H1 (cell line): ENCODE measurements at regions not wholly inside any gene's neighbourhood (a gene's known extent, or its start where the extent isn't known, plus 50 kb on each side); places are given as distances from the start of the nearest gene placed in this dataset.

ENCODE experiments used
- CREB1 ChIP-seq: IDR thresholded peaks from 2 replicates; pipeline ENCODE4 v1.6.1; 2012; ENCODE audit warnings: inconsistent platforms
- EP300 ChIP-seq, 2 experiments: IDR thresholded peaks; 1 replicate in 1 of 2; 2 replicates in 1 of 2; pipeline ENCODE4 v1.6.1; 2011 to 2012; ENCODE audit warnings: low read depth in 2 of 2, low read length in 2 of 2, mild to moderate bottlenecking in 2 of 2, borderline replicate concordance in 1 of 2, inconsistent platforms in 1 of 2, moderate library complexity in 1 of 2
- PHF8 ChIP-seq: fragments of 200-600 bp; sonication (generic); conservative IDR thresholded peaks from 2 replicates; pipeline ENCODE4 v1.7.1; 2012; ENCODE audit warnings: low read depth, mild to moderate bottlenecking, inconsistent platforms, low read length, moderate library complexity
- RNF2 ChIP-seq: fragments of 200-900, 300-1000 bp; sonication (generic); IDR thresholded peaks from 2 replicates; pipeline ENCODE4 v1.7.1; 2016; ENCODE audit warnings: borderline replicate concordance, low read depth, mild to moderate bottlenecking, antibody characterized with exemption, low read length; ENCODE audit not compliant: poor library complexity, severe bottlenecking; ENCODE audit errors: missing control alignments
- SIN3A ChIP-seq, 2 experiments: IDR thresholded peaks in 1 of 2; conservative IDR thresholded peaks in 1 of 2; 2 replicates each; pipeline ENCODE4 v1.6.1; 2011 to 2012; ENCODE audit warnings: low read length in 2 of 2, improper control_type of control experiment in 1 of 2, low read depth in 1 of 2, mild to moderate bottlenecking in 1 of 2
- TF ChIP-seq, protein P1 (sequence below): fragments of 300-600 bp; sonication (generic); IDR thresholded peaks from 2 replicates; pipeline ENCODE4 v1.7.1; 2012; ENCODE audit warnings: low read length, moderate library complexity, mild to moderate bottlenecking, inconsistent platforms; ENCODE audit not compliant: insufficient replicate concordance

- TF ChIP-seq, protein P1, sequence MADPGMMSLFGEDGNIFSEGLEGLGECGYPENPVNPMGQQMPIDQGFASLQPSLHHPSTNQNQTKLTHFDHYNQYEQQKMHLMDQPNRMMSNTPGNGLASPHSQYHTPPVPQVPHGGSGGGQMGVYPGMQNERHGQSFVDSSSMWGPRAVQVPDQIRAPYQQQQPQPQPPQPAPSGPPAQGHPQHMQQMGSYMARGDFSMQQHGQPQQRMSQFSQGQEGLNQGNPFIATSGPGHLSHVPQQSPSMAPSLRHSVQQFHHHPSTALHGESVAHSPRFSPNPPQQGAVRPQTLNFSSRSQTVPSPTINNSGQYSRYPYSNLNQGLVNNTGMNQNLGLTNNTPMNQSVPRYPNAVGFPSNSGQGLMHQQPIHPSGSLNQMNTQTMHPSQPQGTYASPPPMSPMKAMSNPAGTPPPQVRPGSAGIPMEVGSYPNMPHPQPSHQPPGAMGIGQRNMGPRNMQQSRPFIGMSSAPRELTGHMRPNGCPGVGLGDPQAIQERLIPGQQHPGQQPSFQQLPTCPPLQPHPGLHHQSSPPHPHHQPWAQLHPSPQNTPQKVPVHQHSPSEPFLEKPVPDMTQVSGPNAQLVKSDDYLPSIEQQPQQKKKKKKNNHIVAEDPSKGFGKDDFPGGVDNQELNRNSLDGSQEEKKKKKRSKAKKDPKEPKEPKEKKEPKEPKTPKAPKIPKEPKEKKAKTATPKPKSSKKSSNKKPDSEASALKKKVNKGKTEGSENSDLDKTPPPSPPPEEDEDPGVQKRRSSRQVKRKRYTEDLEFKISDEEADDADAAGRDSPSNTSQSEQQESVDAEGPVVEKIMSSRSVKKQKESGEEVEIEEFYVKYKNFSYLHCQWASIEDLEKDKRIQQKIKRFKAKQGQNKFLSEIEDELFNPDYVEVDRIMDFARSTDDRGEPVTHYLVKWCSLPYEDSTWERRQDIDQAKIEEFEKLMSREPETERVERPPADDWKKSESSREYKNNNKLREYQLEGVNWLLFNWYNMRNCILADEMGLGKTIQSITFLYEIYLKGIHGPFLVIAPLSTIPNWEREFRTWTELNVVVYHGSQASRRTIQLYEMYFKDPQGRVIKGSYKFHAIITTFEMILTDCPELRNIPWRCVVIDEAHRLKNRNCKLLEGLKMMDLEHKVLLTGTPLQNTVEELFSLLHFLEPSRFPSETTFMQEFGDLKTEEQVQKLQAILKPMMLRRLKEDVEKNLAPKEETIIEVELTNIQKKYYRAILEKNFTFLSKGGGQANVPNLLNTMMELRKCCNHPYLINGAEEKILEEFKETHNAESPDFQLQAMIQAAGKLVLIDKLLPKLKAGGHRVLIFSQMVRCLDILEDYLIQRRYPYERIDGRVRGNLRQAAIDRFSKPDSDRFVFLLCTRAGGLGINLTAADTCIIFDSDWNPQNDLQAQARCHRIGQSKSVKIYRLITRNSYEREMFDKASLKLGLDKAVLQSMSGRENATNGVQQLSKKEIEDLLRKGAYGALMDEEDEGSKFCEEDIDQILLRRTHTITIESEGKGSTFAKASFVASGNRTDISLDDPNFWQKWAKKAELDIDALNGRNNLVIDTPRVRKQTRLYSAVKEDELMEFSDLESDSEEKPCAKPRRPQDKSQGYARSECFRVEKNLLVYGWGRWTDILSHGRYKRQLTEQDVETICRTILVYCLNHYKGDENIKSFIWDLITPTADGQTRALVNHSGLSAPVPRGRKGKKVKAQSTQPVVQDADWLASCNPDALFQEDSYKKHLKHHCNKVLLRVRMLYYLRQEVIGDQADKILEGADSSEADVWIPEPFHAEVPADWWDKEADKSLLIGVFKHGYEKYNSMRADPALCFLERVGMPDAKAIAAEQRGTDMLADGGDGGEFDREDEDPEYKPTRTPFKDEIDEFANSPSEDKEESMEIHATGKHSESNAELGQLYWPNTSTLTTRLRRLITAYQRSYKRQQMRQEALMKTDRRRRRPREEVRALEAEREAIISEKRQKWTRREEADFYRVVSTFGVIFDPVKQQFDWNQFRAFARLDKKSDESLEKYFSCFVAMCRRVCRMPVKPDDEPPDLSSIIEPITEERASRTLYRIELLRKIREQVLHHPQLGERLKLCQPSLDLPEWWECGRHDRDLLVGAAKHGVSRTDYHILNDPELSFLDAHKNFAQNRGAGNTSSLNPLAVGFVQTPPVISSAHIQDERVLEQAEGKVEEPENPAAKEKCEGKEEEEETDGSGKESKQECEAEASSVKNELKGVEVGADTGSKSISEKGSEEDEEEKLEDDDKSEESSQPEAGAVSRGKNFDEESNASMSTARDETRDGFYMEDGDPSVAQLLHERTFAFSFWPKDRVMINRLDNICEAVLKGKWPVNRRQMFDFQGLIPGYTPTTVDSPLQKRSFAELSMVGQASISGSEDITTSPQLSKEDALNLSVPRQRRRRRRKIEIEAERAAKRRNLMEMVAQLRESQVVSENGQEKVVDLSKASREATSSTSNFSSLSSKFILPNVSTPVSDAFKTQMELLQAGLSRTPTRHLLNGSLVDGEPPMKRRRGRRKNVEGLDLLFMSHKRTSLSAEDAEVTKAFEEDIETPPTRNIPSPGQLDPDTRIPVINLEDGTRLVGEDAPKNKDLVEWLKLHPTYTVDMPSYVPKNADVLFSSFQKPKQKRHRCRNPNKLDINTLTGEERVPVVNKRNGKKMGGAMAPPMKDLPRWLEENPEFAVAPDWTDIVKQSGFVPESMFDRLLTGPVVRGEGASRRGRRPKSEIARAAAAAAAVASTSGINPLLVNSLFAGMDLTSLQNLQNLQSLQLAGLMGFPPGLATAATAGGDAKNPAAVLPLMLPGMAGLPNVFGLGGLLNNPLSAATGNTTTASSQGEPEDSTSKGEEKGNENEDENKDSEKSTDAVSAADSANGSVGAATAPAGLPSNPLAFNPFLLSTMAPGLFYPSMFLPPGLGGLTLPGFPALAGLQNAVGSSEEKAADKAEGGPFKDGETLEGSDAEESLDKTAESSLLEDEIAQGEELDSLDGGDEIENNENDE: no peak
- no peak for TF ChIP-seq SIN3A (conservative IDR thresholded peaks at IDR 0.05 in 1 of 2, IDR thresholded peaks at IDR 0.05 in 1 of 2; ENCODE audit: low read depth in 1 of 2, low read length in 2 of 2)
- TF ChIP-seq CREB1: no peak
- no peak for TF ChIP-seq EP300 (IDR thresholded peaks at IDR 0.05; ENCODE audit: borderline replicate concordance in 1 of 2, low read depth in 2 of 2, low read length in 2 of 2)
- no peak for TF ChIP-seq RNF2
- TF ChIP-seq PHF8: no peak
- TF ChIP-seq, all 59 proteins: peak for 0
These were observed 837.7 kb downstream of the FSCB start (continued) for GRCh38 chr14:43669355-43669754.
